ENCODE measurements at regions not wholly inside any gene's neighbourhood (a gene's known extent, or its start where the extent isn't known, plus 50 kb on each side); places are given as distances from the start of the nearest gene placed in this dataset.

DNA sequence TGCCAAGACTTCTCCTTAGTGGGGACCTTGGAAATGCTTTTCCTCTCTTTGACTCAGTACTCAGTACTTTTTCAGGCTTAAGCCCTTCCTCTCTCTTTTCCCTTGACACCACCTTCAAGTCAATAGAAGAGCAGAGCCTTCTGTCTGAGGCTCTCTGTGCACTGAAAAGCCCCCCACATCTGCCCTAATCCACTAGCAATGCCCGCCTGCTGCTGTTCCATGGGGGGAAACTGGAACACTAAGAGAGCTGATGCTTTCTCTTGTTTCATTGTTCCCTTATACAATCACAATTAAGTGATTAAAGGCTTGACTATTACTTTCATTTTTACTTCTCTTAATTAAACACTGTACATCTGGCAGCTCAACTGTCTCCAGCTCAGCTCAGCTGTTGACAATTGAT is 254.5 kb downstream of the SLITRK6 start:
- ATAC-seq (no peak), DNase-seq (no peak)
- H3K4me1 ChIP-seq, result no peaks in the 10 kb centered on the region
- intact Hi-C loops (cut with DNase I), result no loop called here
- H3K27me3 ChIP-seq (ENCODE audit: low read depth), result no peaks in the 10 kb centered on the region
- no peak overlapping the region for H3K27ac ChIP-seq
- no peaks in the 10 kb centered on the region for H3K36me3 ChIP-seq
- no peak for TF ChIP-seq CTCF (IDR thresholded peaks at IDR 0.05)
- H3K4me3 ChIP-seq, result no peak overlapping the region
- peaks cover 10% of the 10 kb centered on the region for H3K9me3 ChIP-seq

DNA sequence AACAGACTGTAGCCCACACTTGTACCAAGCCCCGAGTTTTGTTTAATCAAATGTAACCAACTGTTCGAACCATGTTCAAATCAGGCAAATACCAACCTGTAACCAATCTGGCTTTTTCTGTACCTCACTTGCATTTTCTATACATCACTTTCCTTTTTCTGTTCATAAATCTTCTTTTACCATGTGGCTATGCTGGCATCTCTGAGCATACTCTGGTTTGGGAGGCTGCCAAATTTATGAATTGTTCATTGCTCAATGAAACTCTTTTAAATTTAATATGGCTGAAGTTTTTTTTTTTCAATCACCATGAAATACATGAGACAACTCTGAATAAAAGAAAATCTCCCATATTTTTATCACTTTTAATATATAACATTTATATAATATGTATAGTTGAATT is 256.1 kb downstream of the SLITRK6 start:
- Histone ChIP-seq H3K4me3 (no peak overlapping the region), H3K27ac (no peak overlapping the region)
- intact Hi-C loops (cut with DNase I), result no loop called here

GRCh38 chr13:85541476-85541875 is 257.7 kb downstream of the SLITRK6 start:
- Histone ChIP-seq H3K9me3 (no peaks in the 10 kb centered on the region), H3K36me3 (no peaks in the 10 kb centered on the region), H3K4me1 (no peaks in the 10 kb centered on the region), H3K27ac (no peak overlapping the region), H3K4me3 (no peak overlapping the region), H3K27me3 (ENCODE audit: low read depth) (no peaks in the 10 kb centered on the region)
- ATAC-seq (no peak), DNase-seq (no peak)
- no peak for TF ChIP-seq CTCF (IDR thresholded peaks at IDR 0.05)
- intact Hi-C loops (cut with DNase I), result no loop called here

More for the DNA sequence above, 256.1 kb downstream of the SLITRK6 start:
- Histone ChIP-seq H3K27me3 (ENCODE audit: low read depth) (no peaks in the 10 kb centered on the region), H3K9me3 (no peaks in the 10 kb centered on the region), H3K36me3 (no peaks in the 10 kb centered on the region), H3K4me1 (no peaks in the 10 kb centered on the region)
- no peak for TF ChIP-seq CTCF (IDR thresholded peaks at IDR 0.05)
- DNase-seq (no peak), ATAC-seq (no peak)

GRCh38 chr13:85538957-85539356 is 260.3 kb downstream of the SLITRK6 start:
- DNase-seq (no peak), ATAC-seq (no peak)
- H3K4me3 ChIP-seq, result no peak overlapping the region
- H3K4me1 ChIP-seq, result no peaks in the 10 kb centered on the region
- H3K27ac ChIP-seq, result no peak overlapping the region
- no peaks in the 10 kb centered on the region for H3K9me3 ChIP-seq
- no peak for TF ChIP-seq CTCF (IDR thresholded peaks at IDR 0.05)
- intact Hi-C loops (cut with DNase I), result no loop called here
- H3K36me3 ChIP-seq, result no peaks in the 10 kb centered on the region
- H3K27me3 ChIP-seq (ENCODE audit: low read depth), result no peaks in the 10 kb centered on the region

GRCh38 chr13:85537601-85538000 is 261.6 kb downstream of the SLITRK6 start:
- Histone ChIP-seq H3K27me3 (ENCODE audit: low read depth) (no peaks in the 10 kb centered on the region), H3K4me3 (no peak overlapping the region), H3K27ac (no peak overlapping the region), H3K4me1 (no peaks in the 10 kb centered on the region), H3K36me3 (no peaks in the 10 kb centered on the region), H3K9me3 (no peaks in the 10 kb centered on the region)
- TF ChIP-seq CTCF (IDR thresholded peaks at IDR 0.05), result no peak
- intact Hi-C loops (cut with DNase I), result no loop called here
- DNase-seq, result no peak
- ATAC-seq, result no peak

DNA sequence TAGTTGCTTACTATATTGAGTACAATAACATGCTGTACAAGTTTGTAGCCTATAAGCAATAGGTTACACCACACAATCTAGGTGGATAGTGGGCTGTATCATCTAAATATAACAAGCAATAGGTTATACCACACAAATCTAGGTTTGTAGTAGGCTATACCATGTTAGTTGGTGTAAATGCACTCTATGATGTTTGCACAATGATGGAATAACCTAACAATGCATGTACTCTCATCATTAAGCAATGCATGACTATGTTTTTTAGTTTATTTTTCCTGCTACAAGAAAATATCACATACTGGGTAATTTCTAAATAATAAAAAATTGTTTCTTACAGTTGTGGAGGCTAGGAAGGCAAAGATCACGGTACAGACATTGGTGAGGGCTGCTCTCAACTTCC is 262.5 kb downstream of the SLITRK6 start:
- Histone ChIP-seq H3K9me3 (no peaks in the 10 kb centered on the region), H3K27me3 (ENCODE audit: low read depth) (no peaks in the 10 kb centered on the region), H3K4me3 (no peak overlapping the region), H3K36me3 (no peaks in the 10 kb centered on the region), H3K27ac (no peak overlapping the region), H3K4me1 (no peaks in the 10 kb centered on the region)
- ATAC-seq (no peak), DNase-seq (no peak)
- no peak for TF ChIP-seq CTCF (IDR thresholded peaks at IDR 0.05)
- intact Hi-C loops (cut with DNase I), result no loop called here
